CD4-positive, alpha-beta T cell (primary cell): ENCODE measurements at regions not wholly inside any gene's neighbourhood (a gene's known extent, or its start where the extent isn't known, plus 50 kb on each side); places are given as distances from the start of the nearest gene placed in this dataset.

ENCODE experiments used
- ATAC-seq: fragments of 200-7000 bp; cut with Tn5 transposase; one replicate; pipeline ENCODE4 v1.10.0; 2022; ENCODE audit warnings: mild to moderate bottlenecking; ENCODE audit not compliant: poor library complexity
- CTCF ChIA-PET: fragments of 350-600 bp; sonication (Branson Sonifier 250); formaldehyde crosslinking; loops from one replicate; lab custom pipeline; 2021; ENCODE audit warnings: antibody characterized with exemption, inconsistent platforms; lab: Charles Lee
- POLR2A ChIA-PET: fragments of 350-600 bp; sonication (Branson Sonifier 250); formaldehyde crosslinking; loops from one replicate; lab custom pipeline; 2021; ENCODE audit warnings: antibody characterized with exemption, inconsistent platforms; lab: Charles Lee
- DNase-seq, 14 experiments: peaks; one replicate each; pipeline ENCODE4 v3.0.0-alpha.2; 2013 to 2020; ENCODE audit warnings: mixed read lengths in 2 of 14
- H3K27ac ChIP-seq, 2 donors: one replicate each; pipeline versions ENCODE4 v1.5.1 to v1.7.0; 2013; ENCODE audit warnings: low read length in 2 of 2, low read depth in 1 of 2, mild to moderate bottlenecking in 1 of 2
- H3K27me3 ChIP-seq, 2 experiments: 1 replicate in 1 of 2; 2 replicates in 1 of 2; pipeline versions ENCODE4 v1.6.1 to v1.7.0; 2013; ENCODE audit warnings: low read length in 2 of 2, control low read depth in 1 of 2, mild to moderate bottlenecking in 1 of 2, moderate library complexity in 1 of 2; ENCODE audit not compliant: insufficient read depth in 2 of 2, control insufficient read depth in 1 of 2
- H3K36me3 ChIP-seq: one replicate; pipeline ENCODE4 v1.6.1; 2013; ENCODE audit warnings: low read length, control low read depth; ENCODE audit not compliant: insufficient read depth
- H3K4me1 ChIP-seq: one replicate; pipeline ENCODE4 v1.6.1; 2013; ENCODE audit warnings: low read length, control low read depth; ENCODE audit not compliant: insufficient read depth
- H3K4me3 ChIP-seq: one replicate; pipeline ENCODE4 v1.5.1; 2013; ENCODE audit warnings: mild to moderate bottlenecking, low read length, moderate library complexity
- H3K9me3 ChIP-seq, 2 experiments: 1 replicate in 1 of 2; 2 replicates in 1 of 2; pipeline versions ENCODE4 v1.6.1 to v1.7.0; 2013; ENCODE audit warnings: low read length in 2 of 2, mild to moderate bottlenecking in 2 of 2, control low read depth in 1 of 2, moderate library complexity in 1 of 2; ENCODE audit not compliant: control insufficient read depth in 1 of 2, insufficient read depth in 1 of 2
- H3K27ac Mint-ChIP-seq: one replicate; pipeline ENCODE4 v1.8.0; 2020; ENCODE audit warnings: mixed read lengths
- H3K27me3 Mint-ChIP-seq: one replicate; pipeline ENCODE4 v1.8.0; 2021; ENCODE audit warnings: mixed read lengths
- H3K36me3 Mint-ChIP-seq: one replicate; pipeline ENCODE4 v1.8.0; 2021; ENCODE audit warnings: low read depth, mixed read lengths
- H3K4me1 Mint-ChIP-seq: one replicate; pipeline ENCODE4 v1.8.0; 2021; ENCODE audit warnings: low read depth, mixed read lengths
- H3K4me3 Mint-ChIP-seq: one replicate; pipeline ENCODE4 v1.8.0; 2020; ENCODE audit warnings: mild to moderate bottlenecking, mixed read lengths
- H3K9me3 Mint-ChIP-seq: one replicate; pipeline ENCODE4 v1.8.0; 2020; ENCODE audit warnings: mixed read lengths
- intact Hi-C, 2 experiments: fragments of 100-400 bp; cut with DNase I in 1 of 2; cut with micrococcal nuclease in 1 of 2; formaldehyde crosslinking; loops; one replicate each; pipeline versions ENCODE4 v1.15.1 to v1.9.0; 2023 to 2025; cut with DNase I, micrococcal nuclease
- TF ChIP-seq, protein P1 (sequence below): fragments of 200-600 bp; IDR thresholded peaks from one replicate; pipeline ENCODE4 v1.8.0; 2022; ENCODE audit warnings: antibody characterized with exemption, mild to moderate bottlenecking

DNA sequence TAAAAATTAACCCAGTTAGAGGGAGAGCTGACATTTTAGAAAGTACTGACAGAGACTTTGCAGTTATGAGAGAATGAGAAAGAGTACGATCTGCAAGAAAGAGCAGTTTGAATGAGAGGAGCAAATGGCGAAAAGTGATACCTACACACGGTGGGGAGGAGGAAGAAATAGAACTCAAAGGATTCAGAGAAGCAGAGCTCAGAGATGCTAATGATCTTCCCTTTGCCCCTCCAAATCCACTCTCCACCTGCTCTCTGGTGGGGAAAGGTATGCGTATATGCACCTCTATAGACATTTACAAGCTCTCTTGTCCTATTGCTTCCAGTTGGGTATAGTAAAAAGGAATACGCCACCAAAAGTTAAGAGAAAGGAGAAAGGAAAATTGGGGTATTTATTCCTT, 123.3 kb upstream of the TTC14 start:
- ChIA-PET CTCF (no interaction called here), POLR2A (no interaction called here)
- TF ChIP-seq, protein P1, sequence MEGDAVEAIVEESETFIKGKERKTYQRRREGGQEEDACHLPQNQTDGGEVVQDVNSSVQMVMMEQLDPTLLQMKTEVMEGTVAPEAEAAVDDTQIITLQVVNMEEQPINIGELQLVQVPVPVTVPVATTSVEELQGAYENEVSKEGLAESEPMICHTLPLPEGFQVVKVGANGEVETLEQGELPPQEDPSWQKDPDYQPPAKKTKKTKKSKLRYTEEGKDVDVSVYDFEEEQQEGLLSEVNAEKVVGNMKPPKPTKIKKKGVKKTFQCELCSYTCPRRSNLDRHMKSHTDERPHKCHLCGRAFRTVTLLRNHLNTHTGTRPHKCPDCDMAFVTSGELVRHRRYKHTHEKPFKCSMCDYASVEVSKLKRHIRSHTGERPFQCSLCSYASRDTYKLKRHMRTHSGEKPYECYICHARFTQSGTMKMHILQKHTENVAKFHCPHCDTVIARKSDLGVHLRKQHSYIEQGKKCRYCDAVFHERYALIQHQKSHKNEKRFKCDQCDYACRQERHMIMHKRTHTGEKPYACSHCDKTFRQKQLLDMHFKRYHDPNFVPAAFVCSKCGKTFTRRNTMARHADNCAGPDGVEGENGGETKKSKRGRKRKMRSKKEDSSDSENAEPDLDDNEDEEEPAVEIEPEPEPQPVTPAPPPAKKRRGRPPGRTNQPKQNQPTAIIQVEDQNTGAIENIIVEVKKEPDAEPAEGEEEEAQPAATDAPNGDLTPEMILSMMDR = no peak
- no peaks in the 10 kb centered on the region for H3K36me3 ChIP-seq
- ATAC-seq = no peak
- Mint-ChIP-seq H3K27me3 (no peaks in the 10 kb centered on the region), H3K36me3 (no peaks in the 10 kb centered on the region), H3K4me1 (no peaks in the 10 kb centered on the region), H3K9me3 (peaks cover 11% of the 10 kb centered on the region), H3K27ac (no peak overlapping the region), H3K4me3 (no peak overlapping the region)
- H3K4me3 ChIP-seq = no peak overlapping the region
- no peak for DNase-seq
- intact Hi-C loops = no loop called here
- H3K4me1 ChIP-seq = no peaks in the 10 kb centered on the region
- H3K9me3 ChIP-seq = no peaks in the 10 kb centered on the region
- no peaks in the 10 kb centered on the region for H3K27me3 ChIP-seq
- H3K27ac ChIP-seq = no peak overlapping the region

DNA sequence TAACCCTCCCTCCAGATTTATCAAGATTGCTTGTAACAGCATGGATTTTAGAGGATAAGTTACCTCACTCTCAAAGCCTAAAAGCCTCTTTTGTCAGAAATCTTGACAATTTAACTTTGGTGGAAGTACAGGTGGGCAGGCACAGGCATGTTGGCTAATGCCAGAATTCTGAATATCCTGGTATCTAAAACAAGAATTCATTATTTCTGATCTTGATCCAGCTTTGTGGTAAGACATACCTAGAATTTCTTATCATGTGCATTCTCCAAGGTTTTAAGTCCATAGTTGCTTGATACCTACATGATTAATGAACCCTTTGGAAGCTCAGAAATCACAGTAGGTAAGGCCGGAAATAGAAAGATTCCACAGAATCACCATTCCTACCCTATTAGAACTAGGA, 109.9 kb upstream of the TTC14 start:
- no peak overlapping the region for H3K27ac ChIP-seq
- no peaks in the 10 kb centered on the region for H3K27me3 Mint-ChIP-seq
- DNase-seq (no peak), ATAC-seq (no peak)
- H3K4me3 Mint-ChIP-seq = no peak overlapping the region
- no peaks in the 10 kb centered on the region for H3K4me1 Mint-ChIP-seq
- ChIA-PET POLR2A (no interaction called here), CTCF (no interaction called here)
- no peaks in the 10 kb centered on the region for H3K9me3 ChIP-seq
- no peak overlapping the region for H3K27ac Mint-ChIP-seq
- H3K27me3 ChIP-seq = no peaks in the 10 kb centered on the region
- peaks cover 4% of the 10 kb centered on the region for H3K9me3 Mint-ChIP-seq
- no peak overlapping the region for H3K4me3 ChIP-seq
- H3K4me1 ChIP-seq = no peaks in the 10 kb centered on the region
- no peaks in the 10 kb centered on the region for H3K36me3 Mint-ChIP-seq
- no peaks in the 10 kb centered on the region for H3K36me3 ChIP-seq
- intact Hi-C loops = no loop called here
- TF ChIP-seq, protein P1 = no peak

DNA sequence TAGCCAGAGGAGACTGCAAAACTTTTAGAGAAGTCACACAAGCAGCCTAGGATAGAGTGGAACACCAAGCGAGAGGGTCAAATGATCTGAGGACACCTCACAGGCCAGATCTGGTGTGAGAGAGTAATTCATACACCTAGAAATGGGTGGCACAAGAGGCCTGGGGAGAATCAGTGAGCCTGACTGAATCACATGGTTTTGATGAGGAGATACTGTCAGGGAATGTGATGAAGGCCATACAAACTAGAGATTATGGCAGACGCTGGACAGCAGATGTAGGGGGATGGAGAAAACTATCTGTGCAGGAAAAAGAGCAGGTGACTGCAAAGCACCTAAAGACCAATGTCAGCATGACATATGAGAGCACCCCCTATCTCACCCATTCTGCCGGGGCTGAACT, 105.0 kb upstream of the TTC14 start:
- Mint-ChIP-seq H3K27me3 (no peaks in the 10 kb centered on the region), H3K36me3 (no peaks in the 10 kb centered on the region), H3K27ac (no peak overlapping the region), H3K4me3 (no peak overlapping the region), H3K9me3 (peaks cover 17% of the 10 kb centered on the region), H3K4me1 (no peaks in the 10 kb centered on the region)
- no peak for DNase-seq
- CTCF ChIA-PET = no interaction called here
- intact Hi-C loops = no loop called here
- TF ChIP-seq, protein P1 = no peak
- POLR2A ChIA-PET = no interaction called here
- Histone ChIP-seq H3K4me1 (no peaks in the 10 kb centered on the region), H3K36me3 (no peaks in the 10 kb centered on the region), H3K27me3 (no peaks in the 10 kb centered on the region), H3K27ac (no peak overlapping the region), H3K9me3 (peaks cover 0 to 8% of the 10 kb centered on the region in 2 experiments), H3K4me3 (no peak overlapping the region)
- no peak for ATAC-seq
